HepG2 (cell line): ENCODE measurements at regions not wholly inside any gene's neighbourhood (a gene's known extent, or its start where the extent isn't known, plus 50 kb on each side); places are given as distances from the start of the nearest gene placed in this dataset.

Source experiments
- AFF4 ChIP-seq: sonication (generic); formaldehyde crosslinking; IDR thresholded peaks from 2 replicates; pipeline ENCODE4 v1.4.0; 2020; ENCODE audit warnings: missing genetic modification reagents
- ELF4 ChIP-seq: sonication (generic); formaldehyde crosslinking; IDR thresholded peaks from 2 replicates; pipeline ENCODE4 v1.5.0; 2020; ENCODE audit warnings: missing genetic modification reagents, mild to moderate bottlenecking, moderate library complexity, borderline replicate concordance
- EP300 ChIP-seq, 3 experiments: sonication (generic) in 1 of 3; formaldehyde crosslinking in 1 of 3; IDR thresholded peaks; 2 replicates each; pipeline versions ENCODE4 v1.5.1 to v1.6.1; 2011 to 2020; ENCODE audit warnings: low read depth in 2 of 3, low read length in 2 of 3, borderline replicate concordance in 1 of 3, improper control_type of control experiment in 1 of 3, mild to moderate bottlenecking in 1 of 3, missing genetic modification reagents in 1 of 3, moderate library complexity in 1 of 3
- MIER3 ChIP-seq: IDR thresholded peaks from 2 replicates; pipeline ENCODE4 v1.6.1; 2016; ENCODE audit warnings: missing compliant biosample characterization, borderline replicate concordance
- MLLT10 ChIP-seq: sonication (generic); formaldehyde crosslinking; IDR thresholded peaks from 2 replicates; pipeline ENCODE4 v1.4.0; 2020; ENCODE audit warnings: missing genetic modification reagents
- NCOR1 ChIP-seq: fragments of 200-600 bp; sonication (generic); IDR thresholded peaks from 2 replicates; pipeline ENCODE4 v1.7.0; 2017; ENCODE audit warnings: antibody characterized with exemption, low read length, borderline replicate concordance
- NFE2 ChIP-seq: sonication (generic); formaldehyde crosslinking; IDR thresholded peaks from 2 replicates; pipeline ENCODE4 v1.4.0; 2020; ENCODE audit warnings: missing genetic modification reagents
- NONO ChIP-seq, 2 experiments: fragments of 450-650 bp in 1 of 2; sonication (generic) in 1 of 2; formaldehyde crosslinking in 1 of 2; IDR thresholded peaks in 1 of 2; conservative IDR thresholded peaks in 1 of 2; 2 replicates each; pipeline versions ENCODE4 v1.6.1 to v1.8.0; 2017 to 2022; ENCODE audit warnings: mild to moderate bottlenecking in 1 of 2, missing genetic modification reagents in 1 of 2, moderate library complexity in 1 of 2
- RAD21 ChIP-seq: fragments of 450-650 bp; formaldehyde crosslinking; IDR thresholded peaks from 2 replicates; pipeline ENCODE4 v1.5.0; 2020; ENCODE audit warnings: mild to moderate bottlenecking
- RNF2 ChIP-seq: fragments of 450-650 bp; conservative IDR thresholded peaks from 2 replicates; pipeline ENCODE4 v1.6.1; 2016; ENCODE audit warnings: low read depth
- SMAD1 ChIP-seq: sonication (generic); formaldehyde crosslinking; IDR thresholded peaks from 2 replicates; pipeline ENCODE4 v1.4.0; 2020; ENCODE audit warnings: missing genetic modification reagents, low read depth, mild to moderate bottlenecking, borderline replicate concordance
- SMAD3 ChIP-seq: sonication (generic); formaldehyde crosslinking; IDR thresholded peaks from 2 replicates; pipeline ENCODE4 v1.4.0; 2020; ENCODE audit warnings: missing genetic modification reagents
- THAP11 ChIP-seq: IDR thresholded peaks from 2 replicates; pipeline ENCODE4 v1.6.1; 2016; ENCODE audit warnings: missing biosample characterization, missing genetic modification reagents
- ZSCAN20 ChIP-seq: sonication (generic); formaldehyde crosslinking; IDR thresholded peaks from 2 replicates; pipeline ENCODE4 v1.4.0; 2020; ENCODE audit warnings: missing genetic modification reagents, mild to moderate bottlenecking, borderline replicate concordance
- ZSCAN22 ChIP-seq: sonication (generic); formaldehyde crosslinking; IDR thresholded peaks from 2 replicates; pipeline ENCODE4 v1.4.0; 2020; ENCODE audit warnings: mild to moderate bottlenecking, missing genetic modification reagents
- TF ChIP-seq, protein P1 (sequence below): sonication (generic); IDR thresholded peaks from 2 replicates; pipeline ENCODE4 v1.6.1; 2016; ENCODE audit warnings: low read depth, borderline replicate concordance
- TF ChIP-seq, protein P2 (sequence below): IDR thresholded peaks from 2 replicates; pipeline ENCODE4 v1.6.1; 2016; ENCODE audit warnings: missing compliant biosample characterization, missing genetic modification reagents, borderline replicate concordance
- TF ChIP-seq, protein P3 (sequence below): sonication (generic); formaldehyde crosslinking; conservative IDR thresholded peaks from 2 replicates; pipeline ENCODE4 v1.4.0; 2020; ENCODE audit warnings: missing genetic modification reagents
- TF ChIP-seq, protein P4 (sequence below): sonication (generic); formaldehyde crosslinking; IDR thresholded peaks from 2 replicates; pipeline ENCODE4 v1.4.0; 2020; ENCODE audit warnings: missing genetic modification reagents, borderline replicate concordance

GRCh38 chr11:8794677-8795103, 112.1 kb downstream of the RPL27A start (continued):
- no peak for TF ChIP-seq SMAD1 (CRISPR knock-in tag)
- TF ChIP-seq EP300 (IDR thresholded peaks at IDR 0.05; ENCODE audit: low read depth in 2 of 2, low read length in 2 of 2) = peak; percentile 37 to 70; a peak in 2 of 4 replicates
- TF ChIP-seq EP300 (CRISPR knock-in tag; IDR thresholded peaks at IDR 0.05; ENCODE audit: borderline replicate concordance) = no peak; the same call in 1 of the 2 replicates
- TF ChIP-seq RAD21 (CRISPR knock-in tag) = peak; percentile 85
- TF ChIP-seq ELF4 (CRISPR knock-in tag) = no peak
- TF ChIP-seq, protein P1, sequence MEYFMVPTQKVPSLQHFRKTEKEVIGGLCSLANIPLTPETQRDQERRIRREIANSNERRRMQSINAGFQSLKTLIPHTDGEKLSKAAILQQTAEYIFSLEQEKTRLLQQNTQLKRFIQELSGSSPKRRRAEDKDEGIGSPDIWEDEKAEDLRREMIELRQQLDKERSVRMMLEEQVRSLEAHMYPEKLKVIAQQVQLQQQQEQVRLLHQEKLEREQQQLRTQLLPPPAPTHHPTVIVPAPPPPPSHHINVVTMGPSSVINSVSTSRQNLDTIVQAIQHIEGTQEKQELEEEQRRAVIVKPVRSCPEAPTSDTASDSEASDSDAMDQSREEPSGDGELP = peak; percentile 47; the same call in 1 of the 2 replicates
- TF ChIP-seq, protein P2, sequence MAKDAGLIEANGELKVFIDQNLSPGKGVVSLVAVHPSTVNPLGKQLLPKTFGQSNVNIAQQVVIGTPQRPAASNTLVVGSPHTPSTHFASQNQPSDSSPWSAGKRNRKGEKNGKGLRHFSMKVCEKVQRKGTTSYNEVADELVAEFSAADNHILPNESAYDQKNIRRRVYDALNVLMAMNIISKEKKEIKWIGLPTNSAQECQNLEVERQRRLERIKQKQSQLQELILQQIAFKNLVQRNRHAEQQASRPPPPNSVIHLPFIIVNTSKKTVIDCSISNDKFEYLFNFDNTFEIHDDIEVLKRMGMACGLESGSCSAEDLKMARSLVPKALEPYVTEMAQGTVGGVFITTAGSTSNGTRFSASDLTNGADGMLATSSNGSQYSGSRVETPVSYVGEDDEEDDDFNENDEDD (CRISPR knock-in tag) = no peak
- peak; percentile 61; the same call in 1 of the 2 replicates for TF ChIP-seq THAP11
- no peak for TF ChIP-seq RNF2
- no peak for TF ChIP-seq ZSCAN20 (CRISPR knock-in tag)
- peak; percentile 46; the same call in 1 of the 2 replicates for TF ChIP-seq NCOR1
- TF ChIP-seq, protein P3, sequence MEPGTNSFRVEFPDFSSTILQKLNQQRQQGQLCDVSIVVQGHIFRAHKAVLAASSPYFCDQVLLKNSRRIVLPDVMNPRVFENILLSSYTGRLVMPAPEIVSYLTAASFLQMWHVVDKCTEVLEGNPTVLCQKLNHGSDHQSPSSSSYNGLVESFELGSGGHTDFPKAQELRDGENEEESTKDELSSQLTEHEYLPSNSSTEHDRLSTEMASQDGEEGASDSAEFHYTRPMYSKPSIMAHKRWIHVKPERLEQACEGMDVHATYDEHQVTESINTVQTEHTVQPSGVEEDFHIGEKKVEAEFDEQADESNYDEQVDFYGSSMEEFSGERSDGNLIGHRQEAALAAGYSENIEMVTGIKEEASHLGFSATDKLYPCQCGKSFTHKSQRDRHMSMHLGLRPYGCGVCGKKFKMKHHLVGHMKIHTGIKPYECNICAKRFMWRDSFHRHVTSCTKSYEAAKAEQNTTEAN = no peak
- no peak for TF ChIP-seq NONO (IDR thresholded peaks at IDR 0.05)
- TF ChIP-seq NONO (CRISPR knock-in tag; conservative IDR thresholded peaks at IDR 0.05) = 0 out of 2 replicates have a peak, but pooled peaks have one; percentile 23
- peak; percentile 72; the same call in 1 of the 2 replicates for TF ChIP-seq MIER3 (CRISPR knock-in tag)
- no peak for TF ChIP-seq MLLT10 (CRISPR knock-in tag)
- TF ChIP-seq SMAD3 (CRISPR knock-in tag) = peak; percentile 49; the same call in 1 of the 2 replicates
- no peak for TF ChIP-seq ZSCAN22 (CRISPR knock-in tag)
- no peak for TF ChIP-seq AFF4 (CRISPR knock-in tag)
- no peak for TF ChIP-seq NFE2 (CRISPR knock-in tag)
- TF ChIP-seq, protein P4, sequence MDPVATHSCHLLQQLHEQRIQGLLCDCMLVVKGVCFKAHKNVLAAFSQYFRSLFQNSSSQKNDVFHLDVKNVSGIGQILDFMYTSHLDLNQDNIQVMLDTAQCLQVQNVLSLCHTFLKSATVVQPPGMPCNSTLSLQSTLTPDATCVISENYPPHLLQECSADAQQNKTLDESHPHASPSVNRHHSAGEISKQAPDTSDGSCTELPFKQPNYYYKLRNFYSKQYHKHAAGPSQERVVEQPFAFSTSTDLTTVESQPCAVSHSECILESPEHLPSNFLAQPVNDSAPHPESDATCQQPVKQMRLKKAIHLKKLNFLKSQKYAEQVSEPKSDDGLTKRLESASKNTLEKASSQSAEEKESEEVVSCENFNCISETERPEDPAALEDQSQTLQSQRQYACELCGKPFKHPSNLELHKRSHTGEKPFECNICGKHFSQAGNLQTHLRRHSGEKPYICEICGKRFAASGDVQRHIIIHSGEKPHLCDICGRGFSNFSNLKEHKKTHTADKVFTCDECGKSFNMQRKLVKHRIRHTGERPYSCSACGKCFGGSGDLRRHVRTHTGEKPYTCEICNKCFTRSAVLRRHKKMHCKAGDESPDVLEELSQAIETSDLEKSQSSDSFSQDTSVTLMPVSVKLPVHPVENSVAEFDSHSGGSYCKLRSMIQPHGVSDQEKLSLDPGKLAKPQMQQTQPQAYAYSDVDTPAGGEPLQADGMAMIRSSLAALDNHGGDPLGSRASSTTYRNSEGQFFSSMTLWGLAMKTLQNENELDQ (CRISPR knock-in tag) = no peak
